Hematopoietic multipotent progenitor cell treated with erythropoietin and hydrocortisone succinate and interleukin-3 and kit ligand, for 8 days (in vitro differentiated cells): ENCODE measurements at regions not wholly inside any gene's neighbourhood (a gene's known extent, or its start where the extent isn't known, plus 50 kb on each side); places are given as distances from the start of the nearest gene placed in this dataset.
"Not testable (repeated sequence)": the region's sequence is repeated elsewhere in the genome, so short reads cannot be mapped to it uniquely, and the experiment has no call there.

ENCODE experiments used
- DNase-seq: peaks from one replicate; pipeline ENCODE4 v3.0.0-alpha.2; 2015

GRCh38 chr4:130712038-130712437, 1616.1 kb downstream of the C4orf33 start:
- no peak for DNase-seq

- no peak for DNase-seq
Observed at GRCh38 chr4:130714006-130714405, 1618.1 kb downstream of the C4orf33 start.

GRCh38 chr4:130722361-130722760, 1626.4 kb downstream of the C4orf33 start:
- DNase-seq: no peak

- no peak for DNase-seq
Observed at GRCh38 chr4:130736436-130737185, 1640.7 kb downstream of the C4orf33 start.

- no peak for DNase-seq
Observed at GRCh38 chr4:130738233-130738632, 1642.3 kb downstream of the C4orf33 start.

- peak; percentile 1 for DNase-seq
Observed at GRCh38 chr4:130747842-130748241, 1651.9 kb downstream of the C4orf33 start.

- no peak for DNase-seq
Observed at GRCh38 chr4:130753926-130754325, 1658.0 kb downstream of the C4orf33 start.

GRCh38 chr4:130760246-130760645, 1664.3 kb downstream of the C4orf33 start:
- DNase-seq: no peak

- DNase-seq: not testable (repeated sequence)
Observed at GRCh38 chr4:130767384-130767783, 1671.4 kb downstream of the C4orf33 start.

- DNase-seq: not testable (repeated sequence)
Observed at GRCh38 chr4:130772966-130773365, 1677.0 kb downstream of the C4orf33 start.

- DNase-seq: peak; percentile 8
Observed at GRCh38 chr4:130808492-130808891, 1712.5 kb downstream of the C4orf33 start.

GRCh38 chr4:130812117-130812765, 1716.3 kb downstream of the C4orf33 start:
- DNase-seq: no peak

- no peak for DNase-seq
Observed at GRCh38 chr4:130814896-130815295, 1718.9 kb downstream of the C4orf33 start.

GRCh38 chr4:130820448-130820847, 1724.5 kb downstream of the C4orf33 start:
- DNase-seq: no peak

- DNase-seq: no peak
Observed at GRCh38 chr4:130825284-130825683, 1729.3 kb downstream of the C4orf33 start.

- DNase-seq: no peak
Observed at GRCh38 chr4:130850019-130850524, 1754.1 kb downstream of the C4orf33 start.

GRCh38 chr4:130851107-130851506, 1755.2 kb downstream of the C4orf33 start:
- no peak for DNase-seq

GRCh38 chr4:130851932-130852331, 1756.0 kb downstream of the C4orf33 start:
- DNase-seq: no peak

- DNase-seq: no peak
Observed at GRCh38 chr4:130855533-130855932, 1759.6 kb downstream of the C4orf33 start.

- no peak for DNase-seq
Observed at GRCh38 chr4:130859991-130860390, 1764.0 kb downstream of the C4orf33 start.

- no peak for DNase-seq
Observed at GRCh38 chr4:130896920-130897319, 1801.0 kb downstream of the C4orf33 start.

GRCh38 chr4:130901321-130901720, 1805.4 kb downstream of the C4orf33 start:
- no peak for DNase-seq

GRCh38 chr4:130922955-130923354, 1827.0 kb downstream of the C4orf33 start:
- no peak for DNase-seq

- DNase-seq: no peak
Observed at GRCh38 chr4:130955520-130955919, 1859.6 kb downstream of the C4orf33 start.
